Fibroblast of skin of left biceps (primary cell): ENCODE measurements at regions not wholly inside any gene's neighbourhood (a gene's known extent, or its start where the extent isn't known, plus 50 kb on each side); places are given as distances from the start of the nearest gene placed in this dataset.

Experiments
- DNase-seq, 2 experiments: peaks; one replicate each; pipeline ENCODE4 v3.0.0-alpha.2; 2013; ENCODE audit warnings: low read depth in 2 of 2

DNA sequence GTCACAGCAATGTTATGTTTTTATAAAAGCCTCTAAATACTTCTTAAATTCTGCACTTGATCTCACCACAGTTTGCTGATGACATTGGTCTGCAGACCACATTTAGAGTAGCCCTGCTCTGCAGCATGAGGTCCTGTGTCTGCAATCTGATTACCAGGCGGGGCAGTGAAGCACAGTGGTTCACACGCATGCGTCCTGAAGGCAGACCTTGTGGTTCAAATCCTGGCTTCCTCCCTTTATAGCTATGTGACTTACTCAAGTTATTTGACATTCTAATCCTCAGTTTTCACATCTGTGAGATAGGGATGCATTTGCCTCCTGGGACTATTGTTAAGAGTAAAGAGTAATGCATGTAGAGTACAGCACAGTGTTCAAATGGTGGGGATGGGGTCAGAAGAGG is 50.3 kb downstream of the BMAL2 start:
- no peak for DNase-seq

DNA sequence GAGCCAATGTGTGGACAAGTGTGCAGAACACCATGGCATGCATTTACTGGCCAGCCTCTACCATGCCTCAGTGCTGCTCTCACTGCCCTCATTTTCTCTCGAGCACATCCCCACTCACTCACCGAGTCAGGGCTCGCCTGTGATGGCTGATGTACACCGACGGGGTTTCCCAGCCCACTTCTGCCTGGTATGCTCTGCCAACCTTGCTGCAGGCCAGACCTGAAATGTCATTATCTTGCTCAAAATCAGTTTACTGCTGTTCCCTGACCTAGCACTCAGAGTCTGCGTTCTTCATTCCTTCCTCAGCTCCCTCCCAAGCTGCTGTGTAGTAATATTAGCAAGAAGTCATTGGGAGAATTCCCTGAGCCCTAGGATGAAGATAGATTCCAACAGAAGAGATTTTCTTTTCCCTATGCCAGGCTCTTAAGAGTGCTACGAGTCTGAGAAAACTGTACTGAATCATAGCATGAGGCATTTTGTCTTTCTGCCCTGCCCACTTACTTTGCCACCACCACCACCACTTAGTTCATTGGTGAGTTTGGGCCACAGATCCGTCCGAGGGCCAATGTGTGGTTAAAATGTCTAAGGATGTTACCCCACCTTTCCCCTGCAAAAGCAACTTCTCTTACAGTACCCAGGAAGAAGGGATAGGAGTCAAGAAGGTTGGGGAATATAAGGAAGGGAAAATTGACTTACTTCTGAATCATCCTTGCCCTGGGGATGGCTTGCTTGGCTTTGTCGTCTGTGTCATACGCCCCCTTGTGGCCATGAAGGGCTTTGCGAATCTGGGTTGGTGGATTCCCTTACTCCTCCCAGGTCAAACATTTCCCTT is 51.0 kb downstream of the BMAL2 start:
- peak; percentile 47 for DNase-seq

DNA sequence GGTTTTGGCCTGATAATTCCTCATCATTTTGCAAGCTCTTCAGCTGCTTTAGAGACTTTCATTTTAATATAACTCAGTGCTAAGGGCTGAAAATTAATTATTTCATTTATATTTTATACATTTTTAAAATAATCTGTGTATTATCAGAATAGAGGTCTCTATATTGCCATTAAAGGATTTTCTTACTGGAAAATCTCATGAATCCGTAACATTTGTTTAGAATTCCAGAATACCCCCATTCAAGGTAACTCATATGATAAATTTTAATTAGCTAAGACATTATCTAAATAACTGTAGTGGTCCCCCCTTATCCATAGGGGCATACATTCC is 51.6 kb downstream of the BMAL2 start:
- DNase-seq: no peak

- no peak for DNase-seq
Observed at GRCh38 chr12:27385766-27386564, 53.3 kb downstream of the BMAL2 start.

DNA sequence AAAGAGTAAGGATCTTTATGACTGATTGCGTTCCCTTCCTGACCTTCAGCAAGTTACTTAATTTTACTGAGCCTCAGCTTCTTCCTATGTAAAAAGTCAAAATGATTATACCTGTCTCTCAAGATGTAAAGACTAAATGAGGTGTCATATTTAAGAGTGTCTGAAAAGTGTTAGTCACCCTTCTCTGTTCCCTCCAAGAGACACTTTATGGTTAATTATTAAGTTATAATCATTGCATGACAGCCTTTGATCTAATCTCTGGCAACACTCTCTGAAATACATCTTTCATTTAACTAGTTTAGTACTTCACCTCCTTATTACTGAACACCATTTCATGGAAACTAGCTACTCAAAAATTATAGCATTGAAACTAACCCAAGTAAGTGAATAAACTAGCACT is 54.8 kb downstream of the BMAL2 start:
- no peak for DNase-seq

DNA sequence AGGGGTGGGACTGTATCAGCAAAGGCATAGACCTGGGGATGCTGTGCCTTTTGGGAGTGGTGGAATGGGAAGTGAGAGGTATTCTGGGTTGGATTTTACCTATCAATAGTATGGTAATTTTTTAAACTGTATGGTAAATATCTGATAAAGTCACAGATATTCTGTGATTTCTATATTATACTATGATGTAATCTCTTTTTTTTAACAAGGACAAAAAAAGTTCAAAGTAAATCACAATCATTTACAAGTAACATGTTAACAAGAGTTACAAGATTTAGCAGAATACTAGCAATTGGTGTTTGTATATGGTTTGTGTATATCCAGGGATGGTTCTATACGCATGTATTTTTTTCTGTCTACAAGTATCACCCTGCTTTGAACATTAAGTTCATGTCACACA is 56.0 kb downstream of the BMAL2 start:
- DNase-seq: no peak

GRCh38 chr12:27394676-27395075 is 51.9 kb upstream of the SMCO2 start:
- DNase-seq: no peak

GRCh38 chr12:27396216-27396815 is 50.2 kb upstream of the SMCO2 start:
- no peak for DNase-seq
